Neural cell (in vitro differentiated cells): ENCODE measurements at regions not wholly inside any gene's neighbourhood (a gene's known extent, or its start where the extent isn't known, plus 50 kb on each side); places are given as distances from the start of the nearest gene placed in this dataset.

Experiments
- H2AFZ ChIP-seq: fragments of 200-600, 300-800 bp; sonication (generic), shearing (Covaris generic); 2 replicates; pipeline ENCODE4 v1.6.0; 2014; ENCODE audit warnings: low read depth, mild to moderate bottlenecking, antibody characterized with exemption, low read length, moderate library complexity
- H3F3A ChIP-seq: fragments of 200-600 bp; shearing (Covaris generic); 2 replicates; pipeline ENCODE4 v1.6.1; 2016; ENCODE audit warnings: mild to moderate bottlenecking, moderate library complexity, mixed read lengths, antibody characterized with exemption, low read length; ENCODE audit not compliant: insufficient read depth, poor library complexity, severe bottlenecking
- H3K27ac ChIP-seq: fragments of 200-600, 300-800 bp; sonication (generic), shearing (Covaris generic); 2 replicates; pipeline ENCODE4 v1.5.1; 2014; ENCODE audit warnings: mild to moderate bottlenecking, low read length, moderate library complexity
- H3K27me3 ChIP-seq: fragments of 300-800, 200-600 bp; sonication (generic), shearing (Covaris generic); 2 replicates; pipeline ENCODE4 v1.6.0; 2014; ENCODE audit warnings: mild to moderate bottlenecking, low read depth, low read length, moderate library complexity; ENCODE audit not compliant: insufficient read depth
- H3K36me3 ChIP-seq: fragments of 300-800, 200-600 bp; sonication (generic), shearing (Covaris generic); 2 replicates; pipeline ENCODE4 v1.5.1; 2014; ENCODE audit warnings: mild to moderate bottlenecking, antibody characterized with exemption, low read length, moderate library complexity; ENCODE audit not compliant: insufficient read depth
- H3K4me2 ChIP-seq: fragments of 300-800, 200-600 bp; sonication (generic), shearing (Covaris generic); 2 replicates; pipeline ENCODE4 v1.6.0; 2014; ENCODE audit warnings: mild to moderate bottlenecking, low read length
- H3K4me3 ChIP-seq: fragments of 300-800, 200-600 bp; sonication (generic), shearing (Covaris generic); 2 replicates; pipeline ENCODE4 v1.5.1; 2014; ENCODE audit warnings: mild to moderate bottlenecking, low read length, moderate library complexity
- H3K79me2 ChIP-seq: fragments of 200-600 bp; shearing (Covaris generic); replicated peaks from 2 replicates; pipeline ENCODE4 v1.6.0; 2014; ENCODE audit warnings: mild to moderate bottlenecking, low read length, moderate library complexity; ENCODE audit not compliant: insufficient read depth
- H3K9ac ChIP-seq: fragments of 300-800, 200-600 bp; sonication (generic), shearing (Covaris generic); 2 replicates; pipeline ENCODE4 v1.6.1; 2016; ENCODE audit warnings: mild to moderate bottlenecking, low read length, mixed read lengths
- H3K9me2 ChIP-seq: fragments of 200-600 bp; shearing (Covaris generic); 2 replicates; pipeline ENCODE4 v1.6.1; 2016; ENCODE audit warnings: mild to moderate bottlenecking, low read length, mixed read lengths; ENCODE audit not compliant: insufficient read depth
- H3K9me3 ChIP-seq: fragments of 200-600, 300-800 bp; sonication (generic), shearing (Covaris generic); 2 replicates; pipeline ENCODE4 v1.6.1; 2016; ENCODE audit warnings: mild to moderate bottlenecking, mixed run types, low read length, moderate library complexity, mixed read lengths
- H4K20me1 ChIP-seq: fragments of 200-600 bp; shearing (Covaris generic); 2 replicates; pipeline ENCODE4 v1.6.1; 2016; ENCODE audit warnings: mild to moderate bottlenecking, mixed run types; ENCODE audit not compliant: insufficient read depth
- EP300 ChIP-seq: fragments of 450-650 bp; conservative IDR thresholded peaks from 2 replicates; pipeline ENCODE4 v1.6.1; 2014; ENCODE audit warnings: antibody characterized with exemption, mild to moderate bottlenecking, moderate library complexity; ENCODE audit not compliant: poor library complexity, severe bottlenecking
- EZH2 ChIP-seq: fragments of 200-600, 300-800 bp; shearing (Covaris generic), sonication (generic); IDR thresholded peaks from 2 replicates; pipeline ENCODE4 v1.6.1; 2014; ENCODE audit warnings: antibody characterized with exemption, low read length, borderline replicate concordance, mild to moderate bottlenecking; ENCODE audit not compliant: insufficient read depth, poor library complexity, severe bottlenecking
- MXI1 ChIP-seq: fragments of 450-650 bp; conservative IDR thresholded peaks from 2 replicates; pipeline ENCODE4 v1.6.1; 2014; ENCODE audit warnings: antibody characterized with exemption, mild to moderate bottlenecking; ENCODE audit not compliant: poor library complexity, severe bottlenecking
- POLR2AphosphoS5 ChIP-seq: IDR thresholded peaks from 2 replicates; pipeline ENCODE4 v1.6.1; 2012
- RAD21 ChIP-seq: fragments of 450-650 bp; conservative IDR thresholded peaks from 2 replicates; pipeline ENCODE4 v1.6.1; 2014; ENCODE audit warnings: antibody characterized with exemption, mild to moderate bottlenecking, moderate library complexity
- SMC3 ChIP-seq: fragments of 450-650 bp; conservative IDR thresholded peaks from 2 replicates; pipeline ENCODE4 v1.6.1; 2014; ENCODE audit warnings: antibody characterized with exemption, mild to moderate bottlenecking, moderate library complexity; ENCODE audit not compliant: poor library complexity
- TAF1 ChIP-seq: IDR thresholded peaks from 2 replicates; pipeline ENCODE4 v1.6.1; 2012; ENCODE audit warnings: low read depth
- TF ChIP-seq, protein P1 (sequence below): IDR thresholded peaks from 2 replicates; pipeline ENCODE4 v1.6.1; 2012; ENCODE audit warnings: borderline replicate concordance
- TF ChIP-seq, protein P2 (sequence below): fragments of 450-650 bp; IDR thresholded peaks from 2 replicates; pipeline ENCODE4 v1.5.1; 2014; ENCODE audit warnings: antibody characterized with exemption, mild to moderate bottlenecking, moderate library complexity; ENCODE audit not compliant: poor library complexity, severe bottlenecking

DNA sequence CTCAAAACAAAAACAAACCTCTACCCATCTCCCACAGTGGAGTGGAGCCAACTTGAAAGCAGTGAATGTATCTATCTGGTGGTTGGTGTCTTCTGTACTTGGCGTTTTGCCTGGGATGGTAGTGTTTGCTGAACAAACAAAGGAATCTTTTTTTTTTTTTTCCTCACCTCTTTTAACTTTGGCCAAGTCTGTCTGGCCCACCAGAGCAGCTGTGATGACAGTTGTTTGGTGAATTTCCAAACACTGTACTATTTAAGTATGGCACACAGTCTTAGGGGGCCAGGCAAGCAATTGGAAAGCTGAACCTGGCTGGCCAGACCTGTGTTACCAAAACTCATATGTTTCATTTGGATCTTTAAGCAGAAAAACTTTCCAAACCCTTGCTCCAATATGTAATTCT is 101.8 kb upstream of the CDH13 start:
- no peaks in the 10 kb centered on the region for H3F3A ChIP-seq
- no peak overlapping the region for H3K4me3 ChIP-seq
- H3K9me2 ChIP-seq: no peaks in the 10 kb centered on the region
- H3K36me3 ChIP-seq: no peaks in the 10 kb centered on the region
- no peaks in the 10 kb centered on the region for H4K20me1 ChIP-seq
- no peak overlapping the region for H2AFZ ChIP-seq
- H3K4me2 ChIP-seq: no peak overlapping the region
- no peak overlapping the region for H3K9ac ChIP-seq
- no peak overlapping the region for H3K27ac ChIP-seq
- TF ChIP-seq POLR2AphosphoS5 (no peak), TAF1 (no peak), RAD21 (no peak), MXI1 (no peak), SMC3 (no peak), EZH2 (no peak), EP300 (no peak)
- TF ChIP-seq, protein P1, sequence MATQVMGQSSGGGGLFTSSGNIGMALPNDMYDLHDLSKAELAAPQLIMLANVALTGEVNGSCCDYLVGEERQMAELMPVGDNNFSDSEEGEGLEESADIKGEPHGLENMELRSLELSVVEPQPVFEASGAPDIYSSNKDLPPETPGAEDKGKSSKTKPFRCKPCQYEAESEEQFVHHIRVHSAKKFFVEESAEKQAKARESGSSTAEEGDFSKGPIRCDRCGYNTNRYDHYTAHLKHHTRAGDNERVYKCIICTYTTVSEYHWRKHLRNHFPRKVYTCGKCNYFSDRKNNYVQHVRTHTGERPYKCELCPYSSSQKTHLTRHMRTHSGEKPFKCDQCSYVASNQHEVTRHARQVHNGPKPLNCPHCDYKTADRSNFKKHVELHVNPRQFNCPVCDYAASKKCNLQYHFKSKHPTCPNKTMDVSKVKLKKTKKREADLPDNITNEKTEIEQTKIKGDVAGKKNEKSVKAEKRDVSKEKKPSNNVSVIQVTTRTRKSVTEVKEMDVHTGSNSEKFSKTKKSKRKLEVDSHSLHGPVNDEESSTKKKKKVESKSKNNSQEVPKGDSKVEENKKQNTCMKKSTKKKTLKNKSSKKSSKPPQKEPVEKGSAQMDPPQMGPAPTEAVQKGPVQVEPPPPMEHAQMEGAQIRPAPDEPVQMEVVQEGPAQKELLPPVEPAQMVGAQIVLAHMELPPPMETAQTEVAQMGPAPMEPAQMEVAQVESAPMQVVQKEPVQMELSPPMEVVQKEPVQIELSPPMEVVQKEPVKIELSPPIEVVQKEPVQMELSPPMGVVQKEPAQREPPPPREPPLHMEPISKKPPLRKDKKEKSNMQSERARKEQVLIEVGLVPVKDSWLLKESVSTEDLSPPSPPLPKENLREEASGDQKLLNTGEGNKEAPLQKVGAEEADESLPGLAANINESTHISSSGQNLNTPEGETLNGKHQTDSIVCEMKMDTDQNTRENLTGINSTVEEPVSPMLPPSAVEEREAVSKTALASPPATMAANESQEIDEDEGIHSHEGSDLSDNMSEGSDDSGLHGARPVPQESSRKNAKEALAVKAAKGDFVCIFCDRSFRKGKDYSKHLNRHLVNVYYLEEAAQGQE: no peak
- TF ChIP-seq, protein P2, sequence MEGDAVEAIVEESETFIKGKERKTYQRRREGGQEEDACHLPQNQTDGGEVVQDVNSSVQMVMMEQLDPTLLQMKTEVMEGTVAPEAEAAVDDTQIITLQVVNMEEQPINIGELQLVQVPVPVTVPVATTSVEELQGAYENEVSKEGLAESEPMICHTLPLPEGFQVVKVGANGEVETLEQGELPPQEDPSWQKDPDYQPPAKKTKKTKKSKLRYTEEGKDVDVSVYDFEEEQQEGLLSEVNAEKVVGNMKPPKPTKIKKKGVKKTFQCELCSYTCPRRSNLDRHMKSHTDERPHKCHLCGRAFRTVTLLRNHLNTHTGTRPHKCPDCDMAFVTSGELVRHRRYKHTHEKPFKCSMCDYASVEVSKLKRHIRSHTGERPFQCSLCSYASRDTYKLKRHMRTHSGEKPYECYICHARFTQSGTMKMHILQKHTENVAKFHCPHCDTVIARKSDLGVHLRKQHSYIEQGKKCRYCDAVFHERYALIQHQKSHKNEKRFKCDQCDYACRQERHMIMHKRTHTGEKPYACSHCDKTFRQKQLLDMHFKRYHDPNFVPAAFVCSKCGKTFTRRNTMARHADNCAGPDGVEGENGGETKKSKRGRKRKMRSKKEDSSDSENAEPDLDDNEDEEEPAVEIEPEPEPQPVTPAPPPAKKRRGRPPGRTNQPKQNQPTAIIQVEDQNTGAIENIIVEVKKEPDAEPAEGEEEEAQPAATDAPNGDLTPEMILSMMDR: no peak
- H3K79me2 ChIP-seq: no peaks in the 10 kb centered on the region
- H3K27me3 ChIP-seq: no peaks in the 10 kb centered on the region
- no peaks in the 10 kb centered on the region for H3K9me3 ChIP-seq

DNA sequence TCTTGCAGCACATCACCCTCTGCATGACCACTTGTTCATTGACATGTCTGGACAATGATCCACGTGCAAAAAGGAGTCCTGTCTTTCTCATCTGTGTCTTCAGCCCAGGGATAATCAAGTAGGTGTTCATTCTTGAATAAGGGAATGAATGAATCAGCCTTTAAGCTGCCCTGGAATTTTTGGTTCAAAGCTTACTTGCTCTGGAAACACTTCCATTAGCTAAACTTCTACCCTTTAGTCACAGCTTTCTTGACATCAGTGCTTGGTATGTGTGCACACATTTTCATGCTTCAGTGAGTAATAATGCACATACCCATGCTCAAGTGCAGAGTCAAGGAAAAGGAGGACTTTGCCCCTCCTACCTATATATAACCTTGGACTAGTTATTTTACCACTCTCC is 103.0 kb upstream of the CDH13 start:
- no peaks in the 10 kb centered on the region for H3K36me3 ChIP-seq
- TF ChIP-seq, protein P2: no peak
- TF ChIP-seq EZH2: no peak
- H2AFZ ChIP-seq: no peak overlapping the region
- H3K9me3 ChIP-seq: no peaks in the 10 kb centered on the region
- H3K9ac ChIP-seq: no peak overlapping the region
- H3K4me3 ChIP-seq: no peak overlapping the region
- no peak overlapping the region for H3K27ac ChIP-seq
- no peaks in the 10 kb centered on the region for H3K79me2 ChIP-seq
- no peak overlapping the region for H3K4me2 ChIP-seq
- H3K27me3 ChIP-seq: no peaks in the 10 kb centered on the region
- no peaks in the 10 kb centered on the region for H4K20me1 ChIP-seq
- H3K9me2 ChIP-seq: no peaks in the 10 kb centered on the region
- no peaks in the 10 kb centered on the region for H3F3A ChIP-seq
